SJSA1 (cell line): ENCODE measurements at regions not wholly inside any gene's neighbourhood (a gene's known extent, or its start where the extent isn't known, plus 50 kb on each side); places are given as distances from the start of the nearest gene placed in this dataset.

Experiments used
- DNase-seq, 2 experiments: peaks; one replicate each; pipeline ENCODE4 v3.0.0-alpha.2; 2015 to 2020; ENCODE audit warnings: low spot score in 2 of 2, low read depth in 1 of 2
- H3K27ac ChIP-seq: fragments of 250-450 bp; sonication (Bioruptor Pico); 2 replicates; pipeline ENCODE4 v1.5.1; 2020; ENCODE audit warnings: mild to moderate bottlenecking, moderate library complexity
- H3K27me3 ChIP-seq: fragments of 250-450 bp; sonication (Bioruptor Pico); replicated peaks from 2 replicates; pipeline ENCODE4 v1.5.1; 2020; ENCODE audit warnings: mild to moderate bottlenecking, moderate library complexity
- H3K36me3 ChIP-seq: fragments of 250-450 bp; sonication (Bioruptor Pico); 2 replicates; pipeline ENCODE4 v1.5.1; 2020; ENCODE audit warnings: mild to moderate bottlenecking
- H3K4me1 ChIP-seq: fragments of 250-450 bp; sonication (Bioruptor Pico); replicated peaks from 2 replicates; pipeline ENCODE4 v1.6.1; 2021; ENCODE audit warnings: mild to moderate bottlenecking
- H3K4me3 ChIP-seq: fragments of 250-450 bp; sonication (Bioruptor Pico); 2 replicates; pipeline ENCODE4 v1.5.1; 2020; ENCODE audit warnings: mild to moderate bottlenecking
- H3K9me3 ChIP-seq: fragments of 250-450 bp; sonication (Bioruptor Pico); replicated peaks from 2 replicates; pipeline ENCODE4 v1.5.1; 2020; ENCODE audit warnings: mild to moderate bottlenecking

- Histone ChIP-seq H3K27me3 (no peaks in the 10 kb centered on the region), H3K36me3 (no peaks in the 10 kb centered on the region), H3K4me1 (no peaks in the 10 kb centered on the region), H3K9me3 (no peaks in the 10 kb centered on the region), H3K4me3 (no peak overlapping the region), H3K27ac (no peak overlapping the region)
- no peak for DNase-seq
Measured at GRCh38 chr4:126740687-126741086, 892.1 kb upstream of the INTU start.

DNA sequence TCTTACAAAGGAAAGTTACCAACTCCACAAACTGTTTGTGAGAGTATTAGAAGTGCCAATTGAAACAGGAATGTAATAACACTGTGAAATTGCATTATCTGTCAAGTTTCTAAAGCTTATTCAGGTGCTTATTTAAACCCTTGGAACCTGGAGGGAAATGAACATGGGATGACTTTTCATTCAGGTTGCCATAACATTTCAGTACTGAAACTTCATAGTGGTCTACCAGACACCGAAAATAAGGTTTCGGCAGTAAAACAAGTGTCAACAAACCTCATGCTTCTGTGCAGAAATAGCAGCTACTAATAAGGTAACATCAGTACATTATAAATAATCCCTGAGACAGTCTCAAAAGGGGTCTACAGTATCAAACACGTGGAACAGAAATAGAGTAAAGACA is 890.7 kb upstream of the INTU start:
- Histone ChIP-seq H3K36me3 (no peaks in the 10 kb centered on the region), H3K4me1 (no peaks in the 10 kb centered on the region), H3K27me3 (no peaks in the 10 kb centered on the region), H3K27ac (no peak overlapping the region), H3K9me3 (no peaks in the 10 kb centered on the region), H3K4me3 (no peak overlapping the region)
- DNase-seq = no peak

- Histone ChIP-seq H3K4me1 (no peaks in the 10 kb centered on the region), H3K27ac (no peak overlapping the region)
Measured at GRCh38 chr4:126742885-126743284, 889.9 kb upstream of the INTU start.

GRCh38 chr4:126748736-126749135 is 884.0 kb upstream of the INTU start:
- no peak overlapping the region for H3K27ac ChIP-seq
- no peaks in the 10 kb centered on the region for H3K9me3 ChIP-seq
- DNase-seq = no peak

More at GRCh38 chr4:126742885-126743284, 889.9 kb upstream of the INTU start:
- Histone ChIP-seq H3K36me3 (no peaks in the 10 kb centered on the region), H3K9me3 (no peaks in the 10 kb centered on the region), H3K27me3 (no peaks in the 10 kb centered on the region), H3K4me3 (no peak overlapping the region)
- DNase-seq = no peak

DNA sequence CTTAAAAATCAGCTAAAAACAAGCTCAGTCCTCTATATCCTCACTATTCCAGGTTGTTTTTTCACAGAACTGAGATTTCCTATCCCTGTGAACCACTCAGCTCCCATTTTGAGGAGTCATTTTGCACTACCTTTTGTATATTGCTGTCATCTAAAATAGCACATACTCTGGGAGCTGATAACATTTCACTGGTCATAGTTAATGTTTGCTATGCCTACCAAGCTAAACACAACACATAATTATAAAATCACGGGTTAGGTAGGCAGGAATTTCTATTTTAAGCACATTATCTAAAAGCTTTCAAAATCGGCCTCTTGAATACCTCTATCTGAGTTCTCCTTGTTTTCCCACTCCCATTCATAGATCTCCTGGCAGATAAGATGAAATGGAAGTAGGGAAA is 882.0 kb upstream of the INTU start:
- no peak overlapping the region for H3K4me3 ChIP-seq
- H3K36me3 ChIP-seq = no peaks in the 10 kb centered on the region
- DNase-seq = no peak
- no peak overlapping the region for H3K27ac ChIP-seq
- no peaks in the 10 kb centered on the region for H3K27me3 ChIP-seq
- no peaks in the 10 kb centered on the region for H3K9me3 ChIP-seq
- no peaks in the 10 kb centered on the region for H3K4me1 ChIP-seq

More at GRCh38 chr4:126748736-126749135, 884.0 kb upstream of the INTU start:
- Histone ChIP-seq H3K36me3 (no peaks in the 10 kb centered on the region), H3K4me1 (no peaks in the 10 kb centered on the region), H3K27me3 (no peaks in the 10 kb centered on the region), H3K4me3 (no peak overlapping the region)

DNA sequence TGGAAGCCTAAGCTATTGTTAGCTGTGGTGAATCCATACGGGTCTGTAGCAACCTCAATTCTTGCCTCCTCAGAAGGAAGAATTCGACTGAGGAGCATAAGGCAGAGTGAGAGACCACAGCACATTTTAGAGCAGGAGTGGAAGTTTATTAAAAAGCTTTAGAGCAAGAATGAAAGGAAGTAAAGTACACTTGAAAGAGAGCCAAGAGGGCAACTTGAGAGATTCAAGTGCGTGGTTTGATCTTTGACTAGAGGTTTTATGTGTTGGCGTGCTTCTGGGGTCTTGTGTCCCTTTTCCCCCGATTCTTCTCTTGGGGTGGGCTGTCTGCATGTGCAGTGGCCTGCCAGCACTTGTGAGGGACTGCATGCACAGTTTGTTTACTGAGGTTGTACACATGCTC is 880.6 kb upstream of the INTU start:
- no peaks in the 10 kb centered on the region for H3K36me3 ChIP-seq
- no peaks in the 10 kb centered on the region for H3K27me3 ChIP-seq
- no peaks in the 10 kb centered on the region for H3K4me1 ChIP-seq
- no peaks in the 10 kb centered on the region for H3K9me3 ChIP-seq
- no peak overlapping the region for H3K4me3 ChIP-seq
- no peak for DNase-seq
- no peak overlapping the region for H3K27ac ChIP-seq

GRCh38 chr4:126752702-126753101 is 880.1 kb upstream of the INTU start:
- Histone ChIP-seq H3K36me3 (no peaks in the 10 kb centered on the region), H3K4me3 (no peak overlapping the region), H3K9me3 (no peaks in the 10 kb centered on the region), H3K27me3 (no peaks in the 10 kb centered on the region), H3K4me1 (no peaks in the 10 kb centered on the region), H3K27ac (no peak overlapping the region)
- no peak for DNase-seq

DNA sequence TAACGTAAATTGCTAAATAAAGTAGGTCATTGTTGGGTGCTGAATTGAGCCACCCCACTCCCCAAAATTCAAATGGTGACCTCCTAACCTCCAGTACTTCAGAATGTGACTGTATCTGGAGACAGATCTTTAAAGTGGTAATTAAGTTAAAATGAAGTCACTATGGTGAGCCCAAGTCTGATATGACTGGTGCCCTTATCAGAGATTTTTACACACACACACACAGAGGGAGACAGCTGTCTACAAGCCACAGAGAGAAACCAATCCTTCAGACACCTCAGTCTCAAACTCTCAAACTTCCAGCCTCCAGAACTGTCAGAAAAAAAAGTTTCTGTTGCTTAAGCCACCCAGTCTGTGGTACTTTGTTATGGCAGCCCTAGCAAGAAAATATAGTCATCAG is 879.2 kb upstream of the INTU start:
- H3K27me3 ChIP-seq = no peaks in the 10 kb centered on the region
- H3K9me3 ChIP-seq = no peaks in the 10 kb centered on the region
- no peak overlapping the region for H3K4me3 ChIP-seq
- DNase-seq = no peak
- no peaks in the 10 kb centered on the region for H3K4me1 ChIP-seq
- H3K27ac ChIP-seq = no peak overlapping the region
- H3K36me3 ChIP-seq = no peaks in the 10 kb centered on the region

GRCh38 chr4:126755506-126755905 is 877.3 kb upstream of the INTU start:
- H3K27me3 ChIP-seq = no peaks in the 10 kb centered on the region
- H3K4me3 ChIP-seq = no peak overlapping the region
- DNase-seq = no peak
- H3K36me3 ChIP-seq = no peaks in the 10 kb centered on the region
- H3K9me3 ChIP-seq = no peaks in the 10 kb centered on the region
- H3K4me1 ChIP-seq = no peaks in the 10 kb centered on the region
- H3K27ac ChIP-seq = no peak overlapping the region

DNA sequence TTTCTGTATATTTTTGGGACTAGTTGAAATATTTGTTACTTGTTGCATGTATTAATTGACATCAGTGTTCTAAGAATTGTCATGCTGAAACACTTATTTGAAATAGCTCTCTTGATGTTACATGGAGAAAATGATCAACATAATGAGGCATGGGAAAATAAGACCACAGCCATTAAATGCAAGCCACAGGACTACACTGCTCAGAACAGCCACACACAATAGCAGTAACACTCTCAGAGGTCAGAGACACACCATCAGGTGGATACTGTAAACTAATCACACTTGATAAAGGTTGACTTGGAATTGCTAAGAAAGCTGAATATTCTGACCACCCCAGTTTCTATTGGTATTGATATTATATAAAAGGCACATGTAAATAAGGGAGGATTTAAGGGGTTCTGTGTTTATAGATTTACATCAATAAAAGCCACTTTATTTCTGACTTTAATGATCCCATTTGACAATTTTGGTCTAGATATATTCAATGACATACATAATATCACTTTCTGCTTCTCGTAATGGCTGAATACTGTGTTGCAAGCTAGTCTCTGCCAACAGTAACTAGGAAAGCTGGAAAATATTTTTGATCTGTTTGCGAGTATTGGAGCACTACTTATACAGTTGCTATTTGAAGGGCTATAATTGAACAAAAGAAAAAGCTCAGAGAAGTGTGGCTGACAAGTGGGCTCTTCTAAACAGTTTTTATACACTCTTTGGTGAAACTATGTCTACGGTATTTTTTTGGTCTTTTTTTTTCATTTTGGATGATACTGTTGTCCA is 876.5 kb upstream of the INTU start:
- no peak overlapping the region for H3K27ac ChIP-seq
- H3K9me3 ChIP-seq = no peaks in the 10 kb centered on the region
- H3K4me1 ChIP-seq = no peaks in the 10 kb centered on the region
- DNase-seq = no peak
- H3K27me3 ChIP-seq = no peaks in the 10 kb centered on the region
- no peaks in the 10 kb centered on the region for H3K36me3 ChIP-seq
- H3K4me3 ChIP-seq = no peak overlapping the region

GRCh38 chr4:126757219-126757618 is 875.5 kb upstream of the INTU start:
- H3K4me3 ChIP-seq = no peak overlapping the region

GRCh38 chr4:126758493-126758892 is 874.3 kb upstream of the INTU start:
- no peaks in the 10 kb centered on the region for H3K27me3 ChIP-seq
- H3K4me1 ChIP-seq = no peaks in the 10 kb centered on the region
- H3K36me3 ChIP-seq = no peaks in the 10 kb centered on the region
- DNase-seq = no peak
- H3K27ac ChIP-seq = no peak overlapping the region
- no peak overlapping the region for H3K4me3 ChIP-seq
- H3K9me3 ChIP-seq = no peaks in the 10 kb centered on the region

More at GRCh38 chr4:126757219-126757618, 875.5 kb upstream of the INTU start:
- Histone ChIP-seq H3K36me3 (no peaks in the 10 kb centered on the region), H3K27ac (no peak overlapping the region), H3K27me3 (no peaks in the 10 kb centered on the region), H3K4me1 (no peaks in the 10 kb centered on the region), H3K9me3 (no peaks in the 10 kb centered on the region)
- no peak for DNase-seq

- no peak overlapping the region for H3K4me3 ChIP-seq
- no peaks in the 10 kb centered on the region for H3K4me1 ChIP-seq
- no peaks in the 10 kb centered on the region for H3K9me3 ChIP-seq
- no peaks in the 10 kb centered on the region for H3K36me3 ChIP-seq
- no peak overlapping the region for H3K27ac ChIP-seq
- H3K27me3 ChIP-seq = no peaks in the 10 kb centered on the region; the same call in 1 of the 2 replicates
- no peak for DNase-seq
Measured at GRCh38 chr4:126761947-126762662, 870.7 kb upstream of the INTU start.

GRCh38 chr4:126762663-126763247 is 870.0 kb upstream of the INTU start:
- DNase-seq = no peak
- Histone ChIP-seq H3K36me3 (no peaks in the 10 kb centered on the region), H3K27ac (no peak overlapping the region), H3K9me3 (no peaks in the 10 kb centered on the region), H3K4me3 (no peak overlapping the region), H3K4me1 (no peaks in the 10 kb centered on the region), H3K27me3 (no peaks in the 10 kb centered on the region; the same call in 1 of the 2 replicates)
